ENCODE measurements at regions not wholly inside any gene's neighbourhood (a gene's known extent, or its start where the extent isn't known, plus 50 kb on each side); places are given as distances from the start of the nearest gene placed in this dataset.

- no CpG with 5 or more reads among the region's 30 CpGs for WGBS (ENCODE audit: insufficient coverage, insufficient read length)
- no peak for DNase-seq (ENCODE audit: low read depth, low spot score)
- H3K4me3 ChIP-seq (ENCODE audit: low read length): no peak overlapping the region
These were observed 84.2 kb upstream of the BHLHE23 start for GRCh38 chr20:63090682-63091571.

GRCh38 chr20:63090052-63090451 is 83.3 kb upstream of the BHLHE23 start:
- Histone ChIP-seq H3K27ac (ENCODE audit: low read length) (no peak overlapping the region), H3K27me3 (ENCODE audit: control insufficient read depth, insufficient read depth, low read length) (no peaks in the 10 kb centered on the region), H3K4me3 (ENCODE audit: low read length) (no peak overlapping the region), H3K36me3 (ENCODE audit: control insufficient read depth, insufficient read depth, low read length) (no peaks in the 10 kb centered on the region), H3K9me3 (ENCODE audit: control insufficient read depth, insufficient read depth, low read length) (no peaks in the 10 kb centered on the region), H3K4me1 (ENCODE audit: control insufficient read depth, insufficient read depth, low read length) (no peaks in the 10 kb centered on the region)
- DNase-seq (ENCODE audit: low read depth, low spot score): no peak
- no CpG with 5 or more reads among the region's 7 CpGs for WGBS (ENCODE audit: insufficient coverage, insufficient read length)

More at GRCh38 chr20:63090682-63091571, 84.2 kb upstream of the BHLHE23 start:
- no peaks in the 10 kb centered on the region for H3K4me1 ChIP-seq (ENCODE audit: control insufficient read depth, insufficient read depth, low read length)
- no peaks in the 10 kb centered on the region for H3K9me3 ChIP-seq (ENCODE audit: control insufficient read depth, insufficient read depth, low read length)
- no peaks in the 10 kb centered on the region for H3K27me3 ChIP-seq (ENCODE audit: control insufficient read depth, insufficient read depth, low read length)
- H3K27ac ChIP-seq (ENCODE audit: low read length): no peak overlapping the region
- H3K36me3 ChIP-seq (ENCODE audit: control insufficient read depth, insufficient read depth, low read length): no peaks in the 10 kb centered on the region

DNA sequence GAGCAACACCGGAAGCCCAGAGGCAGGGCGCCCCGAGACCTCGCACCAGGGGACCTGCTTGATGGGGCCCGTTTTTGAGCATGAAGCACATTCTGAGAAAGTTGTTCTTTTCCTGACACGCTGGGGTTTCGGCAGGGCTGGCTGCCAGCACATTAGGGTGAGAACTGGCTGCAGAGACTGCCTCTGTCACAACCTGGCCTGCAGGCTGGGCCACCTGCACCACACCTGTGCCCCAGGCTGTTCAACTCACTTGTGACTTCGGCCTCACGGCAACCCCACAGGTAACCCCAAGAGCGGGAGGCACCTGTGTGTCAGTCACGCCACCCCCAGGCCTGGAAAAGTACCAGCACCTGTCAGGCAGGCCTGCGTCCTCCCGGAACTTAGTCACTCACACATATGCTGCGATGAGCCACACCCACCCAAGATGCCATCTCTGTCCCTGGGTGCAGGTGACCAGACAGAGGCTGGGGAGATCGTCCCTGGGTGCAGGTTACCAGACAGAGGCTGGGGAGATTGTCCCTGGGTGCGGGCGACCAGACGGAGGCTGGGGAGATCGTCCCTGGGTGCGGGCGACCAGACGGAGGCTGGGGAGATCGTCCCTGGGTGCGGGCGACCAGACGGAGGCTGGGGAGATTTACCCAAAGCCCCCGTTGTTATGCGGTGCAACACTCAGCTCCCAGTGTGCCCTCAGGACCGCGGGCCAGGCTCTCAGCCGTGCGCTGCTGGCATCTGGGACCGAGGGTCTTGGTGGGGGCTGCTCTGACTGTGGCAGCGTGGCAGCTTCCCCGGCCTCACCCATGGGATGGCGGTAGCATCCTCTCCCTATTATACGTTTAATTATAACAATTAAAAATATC is 82.5 kb upstream of the BHLHE23 start:
- Histone ChIP-seq H3K36me3 (ENCODE audit: control insufficient read depth, insufficient read depth, low read length) (no peaks in the 10 kb centered on the region), H3K27ac (ENCODE audit: low read length) (no peak overlapping the region), H3K4me1 (ENCODE audit: control insufficient read depth, insufficient read depth, low read length) (no peaks in the 10 kb centered on the region), H3K4me3 (ENCODE audit: low read length) (no peak overlapping the region), H3K9me3 (ENCODE audit: control insufficient read depth, insufficient read depth, low read length) (no peaks in the 10 kb centered on the region), H3K27me3 (ENCODE audit: control insufficient read depth, insufficient read depth, low read length) (no peaks in the 10 kb centered on the region)
- DNase-seq (ENCODE audit: low read depth, low spot score): no peak
- WGBS (ENCODE audit: insufficient coverage, insufficient read length): no CpG with 5 or more reads among the region's 37 CpGs

GRCh38 chr20:63087872-63088680 is 81.3 kb upstream of the BHLHE23 start:
- no peaks in the 10 kb centered on the region for H3K27me3 ChIP-seq (ENCODE audit: control insufficient read depth, insufficient read depth, low read length)
- no peaks in the 10 kb centered on the region for H3K9me3 ChIP-seq (ENCODE audit: control insufficient read depth, insufficient read depth, low read length)
- no peaks in the 10 kb centered on the region for H3K36me3 ChIP-seq (ENCODE audit: control insufficient read depth, insufficient read depth, low read length)
- no peak overlapping the region for H3K27ac ChIP-seq (ENCODE audit: low read length)
- no peak overlapping the region for H3K4me3 ChIP-seq (ENCODE audit: low read length)
- no peak for DNase-seq (ENCODE audit: low read depth, low spot score)
- no peaks in the 10 kb centered on the region for H3K4me1 ChIP-seq (ENCODE audit: control insufficient read depth, insufficient read depth, low read length)
- WGBS (ENCODE audit: insufficient coverage, insufficient read length): no CpG with 5 or more reads among the region's 32 CpGs

GRCh38 chr20:63087236-63087871 is 80.6 kb upstream of the BHLHE23 start:
- no peak for DNase-seq (ENCODE audit: low read depth, low spot score)
- no peaks in the 10 kb centered on the region for H3K36me3 ChIP-seq (ENCODE audit: control insufficient read depth, insufficient read depth, low read length)
- no peak overlapping the region for H3K4me3 ChIP-seq (ENCODE audit: low read length)
- H3K27me3 ChIP-seq (ENCODE audit: control insufficient read depth, insufficient read depth, low read length): no peaks in the 10 kb centered on the region
- no CpG with 5 or more reads among the region's 29 CpGs for WGBS (ENCODE audit: insufficient coverage, insufficient read length)
- no peak overlapping the region for H3K27ac ChIP-seq (ENCODE audit: low read length)
- no peaks in the 10 kb centered on the region for H3K9me3 ChIP-seq (ENCODE audit: control insufficient read depth, insufficient read depth, low read length)
- H3K4me1 ChIP-seq (ENCODE audit: control insufficient read depth, insufficient read depth, low read length): no peaks in the 10 kb centered on the region

DNA sequence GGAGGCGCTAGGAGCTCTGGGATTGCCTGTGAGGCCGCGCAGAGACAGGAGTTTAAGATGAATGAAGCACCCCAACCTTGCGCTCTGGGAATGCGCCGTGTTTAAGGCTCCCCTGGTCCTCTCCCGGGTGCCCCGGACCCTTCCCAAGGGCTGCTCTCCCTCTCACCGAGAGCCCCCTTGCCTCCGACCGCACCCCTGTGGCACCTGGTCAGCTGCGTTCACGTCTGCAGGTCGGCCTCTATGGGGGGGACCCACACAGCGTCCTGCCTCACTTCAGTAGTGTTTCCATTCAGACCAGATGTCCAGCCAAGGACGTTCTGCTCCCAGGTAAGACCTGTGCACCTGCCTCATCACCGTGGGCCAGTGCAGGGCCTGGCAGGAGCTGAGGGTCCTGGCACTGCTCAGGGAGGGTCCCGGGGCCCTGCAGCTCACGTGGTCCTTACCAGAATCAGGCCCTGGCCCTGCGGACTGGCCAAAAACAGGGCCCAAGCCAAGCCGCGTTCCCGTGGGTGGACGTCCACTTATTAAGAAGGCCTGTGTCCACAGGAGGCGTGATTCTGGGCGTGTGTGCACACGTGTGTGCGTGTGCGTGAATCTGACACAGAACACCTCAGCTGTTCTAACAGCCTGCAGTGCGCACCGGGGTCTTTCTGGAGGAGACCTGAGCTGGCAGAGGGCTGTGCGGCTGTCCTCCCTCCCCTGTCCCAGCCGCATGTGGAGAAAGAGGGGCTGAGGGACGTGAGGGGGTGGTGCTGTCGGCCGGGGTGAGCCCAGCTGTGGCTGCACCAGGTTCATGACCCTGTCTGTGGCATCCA is 79.9 kb upstream of the BHLHE23 start:
- no peak overlapping the region for H3K4me3 ChIP-seq (ENCODE audit: low read length)
- H3K9me3 ChIP-seq (ENCODE audit: control insufficient read depth, insufficient read depth, low read length): no peaks in the 10 kb centered on the region
- no peak for DNase-seq (ENCODE audit: low read depth, low spot score)
- no peak overlapping the region for H3K27ac ChIP-seq (ENCODE audit: low read length)
- no peaks in the 10 kb centered on the region; the same call in 1 of the 2 replicates for H3K4me1 ChIP-seq (ENCODE audit: control insufficient read depth, insufficient read depth, low read length)
- no peaks in the 10 kb centered on the region for H3K36me3 ChIP-seq (ENCODE audit: control insufficient read depth, insufficient read depth, low read length)
- no CpG with 5 or more reads among the region's 36 CpGs for WGBS (ENCODE audit: insufficient coverage, insufficient read length)
- H3K27me3 ChIP-seq (ENCODE audit: control insufficient read depth, insufficient read depth, low read length): no peaks in the 10 kb centered on the region

DNA sequence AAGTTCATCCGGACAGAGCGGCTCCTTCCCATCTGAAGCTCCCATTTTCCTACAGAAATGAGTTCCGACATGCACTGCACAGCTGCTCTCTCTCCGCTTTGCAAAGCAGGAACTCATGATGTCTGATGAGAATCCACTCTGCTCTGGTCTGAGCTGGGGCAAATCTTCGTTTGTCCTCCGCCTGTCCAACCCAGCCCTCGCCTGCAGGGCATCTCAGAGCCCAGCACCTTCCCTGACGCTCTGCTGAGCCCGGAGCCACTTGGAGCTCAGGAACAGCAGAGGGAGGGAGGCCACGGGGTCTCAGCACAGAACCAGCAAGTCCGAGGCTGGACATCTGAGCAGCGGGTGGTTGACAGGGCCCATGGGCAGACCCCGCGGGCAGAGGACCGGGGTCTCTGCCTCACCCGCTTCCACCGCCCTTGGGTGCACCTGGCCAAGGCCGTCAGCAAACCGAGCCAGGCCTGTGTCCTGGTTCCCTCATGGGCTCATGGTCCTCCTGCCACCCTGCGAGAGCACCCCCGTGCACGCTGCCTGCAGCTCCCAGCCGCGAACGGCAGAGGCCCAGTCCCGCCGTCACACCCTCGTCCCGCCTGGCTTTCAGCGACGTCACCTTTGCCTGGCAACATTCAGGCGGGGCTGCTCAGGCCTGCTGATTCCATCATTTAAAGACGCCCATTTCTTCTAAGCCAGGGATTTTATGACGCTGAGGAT is 78.5 kb upstream of the BHLHE23 start:
- Histone ChIP-seq H3K9me3 (ENCODE audit: control insufficient read depth, insufficient read depth, low read length) (no peaks in the 10 kb centered on the region), H3K4me1 (ENCODE audit: control insufficient read depth, insufficient read depth, low read length) (no peaks in the 10 kb centered on the region; the same call in 1 of the 2 replicates), H3K4me3 (ENCODE audit: low read length) (no peak overlapping the region), H3K36me3 (ENCODE audit: control insufficient read depth, insufficient read depth, low read length) (no peaks in the 10 kb centered on the region), H3K27ac (ENCODE audit: low read length) (no peak overlapping the region), H3K27me3 (ENCODE audit: control insufficient read depth, insufficient read depth, low read length) (no peaks in the 10 kb centered on the region)
- DNase-seq (ENCODE audit: low read depth, low spot score): no peak
- no CpG with 5 or more reads among the region's 34 CpGs for WGBS (ENCODE audit: insufficient coverage, insufficient read length)

DNA sequence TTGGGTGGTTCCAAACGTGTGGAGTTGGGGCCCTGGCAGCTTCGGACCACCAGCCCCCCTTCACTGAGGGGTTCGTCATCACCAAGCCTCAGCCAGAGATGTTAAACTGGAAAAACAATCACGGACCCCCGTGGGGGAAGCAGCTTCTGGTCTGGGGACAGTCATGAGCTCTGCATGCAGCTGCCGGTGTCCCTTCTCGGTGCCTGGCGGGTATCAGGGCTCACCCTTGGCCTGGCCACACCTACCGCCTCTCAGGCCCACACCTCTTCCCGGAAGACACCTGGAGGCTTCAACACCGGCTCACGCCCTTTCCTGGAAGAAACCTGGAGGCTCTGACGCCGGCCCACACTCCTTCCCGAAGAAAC is 77.8 kb upstream of the BHLHE23 start:
- no CpG with 5 or more reads among the region's 15 CpGs for WGBS (ENCODE audit: insufficient coverage, insufficient read length)
- no peak overlapping the region for H3K4me3 ChIP-seq (ENCODE audit: low read length)
- H3K9me3 ChIP-seq (ENCODE audit: control insufficient read depth, insufficient read depth, low read length): no peaks in the 10 kb centered on the region
- H3K27ac ChIP-seq (ENCODE audit: low read length): no peak overlapping the region
- H3K4me1 ChIP-seq (ENCODE audit: control insufficient read depth, insufficient read depth, low read length): no peaks in the 10 kb centered on the region; the same call in 1 of the 2 replicates
- H3K27me3 ChIP-seq (ENCODE audit: control insufficient read depth, insufficient read depth, low read length): no peaks in the 10 kb centered on the region
- no peaks in the 10 kb centered on the region for H3K36me3 ChIP-seq (ENCODE audit: control insufficient read depth, insufficient read depth, low read length)
- no peak for DNase-seq (ENCODE audit: low read depth, low spot score)
